HUDEP-2 (cell line): ENCODE measurements at regions not wholly inside any gene's neighbourhood (a gene's known extent, or its start where the extent isn't known, plus 50 kb on each side); places are given as distances from the start of the nearest gene placed in this dataset.

Source experiments
- DNase-seq, 76 experiments: peaks; one replicate each; lab custom pipeline; 2025; ENCODE audit not compliant: unreplicated experiment in 76 of 76; lab: John Stamatoyannopoulos, UW

GRCh38 chr10:4456776-4457175, 369.2 kb upstream of the AKR1E2 start:
- DNase-seq = no peak

- DNase-seq = no peak
Measured at GRCh38 chr10:4456279-4456678, 369.7 kb upstream of the AKR1E2 start.

GRCh38 chr10:4453950-4454349, 372.1 kb upstream of the AKR1E2 start:
- no peak for DNase-seq

GRCh38 chr10:4453276-4453675, 372.7 kb upstream of the AKR1E2 start:
- DNase-seq = no peak

- DNase-seq = no peak
Measured at GRCh38 chr10:4450981-4451908, 374.8 kb upstream of the AKR1E2 start.

GRCh38 chr10:4450169-4450568, 375.8 kb upstream of the AKR1E2 start:
- no peak for DNase-seq

GRCh38 chr10:4448030-4448429, 378.0 kb upstream of the AKR1E2 start:
- no peak for DNase-seq

GRCh38 chr10:4443419-4443818, 382.6 kb upstream of the AKR1E2 start:
- DNase-seq = no peak

- no peak for DNase-seq
Measured at GRCh38 chr10:4442296-4442695, 383.7 kb upstream of the AKR1E2 start.

GRCh38 chr10:4440260-4440659, 385.7 kb upstream of the AKR1E2 start:
- no peak for DNase-seq

- no peak for DNase-seq
Measured at GRCh38 chr10:4437791-4438190, 388.2 kb upstream of the AKR1E2 start.

GRCh38 chr10:4437061-4437460, 388.9 kb upstream of the AKR1E2 start:
- no peak for DNase-seq

- no peak for DNase-seq
Measured at GRCh38 chr10:4436103-4436502, 389.9 kb upstream of the AKR1E2 start.

GRCh38 chr10:4434516-4435071, 391.4 kb upstream of the AKR1E2 start:
- DNase-seq = no peak

GRCh38 chr10:4434105-4434504, 391.9 kb upstream of the AKR1E2 start:
- DNase-seq = no peak

- no peak for DNase-seq
Measured at GRCh38 chr10:4431114-4431863, 394.7 kb upstream of the AKR1E2 start.

- no peak for DNase-seq
Measured at GRCh38 chr10:4429571-4429970, 396.4 kb upstream of the AKR1E2 start.

GRCh38 chr10:4427532-4427931, 398.5 kb upstream of the AKR1E2 start:
- DNase-seq = no peak

- DNase-seq = no peak
Measured at GRCh38 chr10:4426866-4427265, 399.1 kb upstream of the AKR1E2 start.

- DNase-seq = no peak
Measured at GRCh38 chr10:4409319-4409718, 416.7 kb upstream of the AKR1E2 start.

- no peak for DNase-seq
Measured at GRCh38 chr10:4407783-4408182, 418.2 kb upstream of the AKR1E2 start.

- DNase-seq = no peak
Measured at GRCh38 chr10:4405828-4406227, 420.2 kb upstream of the AKR1E2 start.
